ENCODE measurements at regions not wholly inside any gene's neighbourhood (a gene's known extent, or its start where the extent isn't known, plus 50 kb on each side); places are given as distances from the start of the nearest gene placed in this dataset.
"Not testable (repeated sequence)": the region's sequence is repeated elsewhere in the genome, so short reads cannot be mapped to it uniquely, and the experiment has no call there.

GRCh38 chr18:78790960-78791359 is 188.7 kb upstream of the SALL3 start:
- Histone ChIP-seq H3K27ac (ENCODE audit: low read depth, low read length) (no peak overlapping the region), H3K36me3 (ENCODE audit: control insufficient read depth, insufficient read depth, low read length) (no peaks in the 10 kb centered on the region), H3K4me1 (ENCODE audit: control insufficient read depth, insufficient read depth, low read length) (no peaks in the 10 kb centered on the region), H3K4me3 (ENCODE audit: low read length) (no peak overlapping the region), H3K9ac (ENCODE audit: low read length) (no peak overlapping the region), H3K27me3 (ENCODE audit: control insufficient read depth, insufficient read depth, low read length) (no peaks in the 10 kb centered on the region)

GRCh38 chr18:78792094-78792493 is 187.5 kb upstream of the SALL3 start:
- H3K27me3 ChIP-seq (ENCODE audit: control insufficient read depth, insufficient read depth, low read length), result no peaks in the 10 kb centered on the region
- no peak overlapping the region for H3K4me3 ChIP-seq (ENCODE audit: low read length)
- no peaks in the 10 kb centered on the region for H3K36me3 ChIP-seq (ENCODE audit: control insufficient read depth, insufficient read depth, low read length)
- H3K9ac ChIP-seq (ENCODE audit: low read length), result no peak overlapping the region
- no peak overlapping the region for H3K27ac ChIP-seq (ENCODE audit: low read depth, low read length)
- H3K4me1 ChIP-seq (ENCODE audit: control insufficient read depth, insufficient read depth, low read length), result no peaks in the 10 kb centered on the region

GRCh38 chr18:78792736-78793135 is 186.9 kb upstream of the SALL3 start:
- Histone ChIP-seq H3K36me3 (ENCODE audit: control insufficient read depth, insufficient read depth, low read length) (no peaks in the 10 kb centered on the region), H3K27ac (ENCODE audit: low read depth, low read length) (no peak overlapping the region), H3K4me3 (ENCODE audit: low read length) (no peak overlapping the region), H3K9ac (ENCODE audit: low read length) (no peak overlapping the region), H3K27me3 (ENCODE audit: control insufficient read depth, insufficient read depth, low read length) (no peaks in the 10 kb centered on the region), H3K4me1 (ENCODE audit: control insufficient read depth, insufficient read depth, low read length) (no peaks in the 10 kb centered on the region)

- Histone ChIP-seq H3K9ac (ENCODE audit: low read length) (no peak overlapping the region), H3K4me3 (ENCODE audit: low read length) (no peak overlapping the region), H3K27ac (ENCODE audit: low read depth, low read length) (no peak overlapping the region), H3K36me3 (ENCODE audit: control insufficient read depth, insufficient read depth, low read length) (no peaks in the 10 kb centered on the region), H3K4me1 (ENCODE audit: control insufficient read depth, insufficient read depth, low read length) (no peaks in the 10 kb centered on the region), H3K27me3 (ENCODE audit: control insufficient read depth, insufficient read depth, low read length) (no peaks in the 10 kb centered on the region)
Observed at GRCh38 chr18:78793313-78794070, 186.1 kb upstream of the SALL3 start.

- Histone ChIP-seq H3K4me1 (ENCODE audit: control insufficient read depth, insufficient read depth, low read length) (no peaks in the 10 kb centered on the region), H3K4me3 (ENCODE audit: low read length) (no peak overlapping the region), H3K36me3 (ENCODE audit: control insufficient read depth, insufficient read depth, low read length) (no peaks in the 10 kb centered on the region), H3K9ac (ENCODE audit: low read length) (no peak overlapping the region), H3K27ac (ENCODE audit: low read depth, low read length) (no peak overlapping the region), H3K27me3 (ENCODE audit: control insufficient read depth, insufficient read depth, low read length) (no peaks in the 10 kb centered on the region)
Observed at GRCh38 chr18:78794071-78794430, 185.6 kb upstream of the SALL3 start.

GRCh38 chr18:78796693-78797455 is 182.7 kb upstream of the SALL3 start:
- no peak overlapping the region for H3K27ac ChIP-seq (ENCODE audit: low read depth, low read length)
- H3K9ac ChIP-seq (ENCODE audit: low read length), result no peak overlapping the region
- H3K4me1 ChIP-seq (ENCODE audit: control insufficient read depth, insufficient read depth, low read length), result no peaks in the 10 kb centered on the region
- no peak overlapping the region for H3K4me3 ChIP-seq (ENCODE audit: low read length)
- H3K27me3 ChIP-seq (ENCODE audit: control insufficient read depth, insufficient read depth, low read length), result no peaks in the 10 kb centered on the region
- no peaks in the 10 kb centered on the region for H3K36me3 ChIP-seq (ENCODE audit: control insufficient read depth, insufficient read depth, low read length)

- H3K9ac ChIP-seq (ENCODE audit: low read length), result no peak overlapping the region
- no peaks in the 10 kb centered on the region for H3K27me3 ChIP-seq (ENCODE audit: control insufficient read depth, insufficient read depth, low read length)
- H3K4me3 ChIP-seq (ENCODE audit: low read length), result no peak overlapping the region
- no peak overlapping the region for H3K27ac ChIP-seq (ENCODE audit: low read depth, low read length)
- H3K4me1 ChIP-seq (ENCODE audit: control insufficient read depth, insufficient read depth, low read length), result no peaks in the 10 kb centered on the region
- H3K36me3 ChIP-seq (ENCODE audit: control insufficient read depth, insufficient read depth, low read length), result no peaks in the 10 kb centered on the region
Observed at GRCh38 chr18:78797499-78797898, 182.1 kb upstream of the SALL3 start.

- H3K27me3 ChIP-seq (ENCODE audit: control insufficient read depth, insufficient read depth, low read length), result no peaks in the 10 kb centered on the region
Observed at GRCh38 chr18:78798402-78799175, 181.0 kb upstream of the SALL3 start.

GRCh38 chr18:78799382-78800089 is 180.1 kb upstream of the SALL3 start:
- Histone ChIP-seq H3K36me3 (ENCODE audit: control insufficient read depth, insufficient read depth, low read length) (no peaks in the 10 kb centered on the region), H3K9ac (ENCODE audit: low read length) (no peak overlapping the region), H3K4me1 (ENCODE audit: control insufficient read depth, insufficient read depth, low read length) (no peaks in the 10 kb centered on the region), H3K4me3 (ENCODE audit: low read length) (no peak overlapping the region), H3K27me3 (ENCODE audit: control insufficient read depth, insufficient read depth, low read length) (no peaks in the 10 kb centered on the region), H3K27ac (ENCODE audit: low read depth, low read length) (no peak overlapping the region)

More at GRCh38 chr18:78798402-78799175, 181.0 kb upstream of the SALL3 start:
- H3K36me3 ChIP-seq (ENCODE audit: control insufficient read depth, insufficient read depth, low read length), result no peaks in the 10 kb centered on the region
- no peak overlapping the region for H3K27ac ChIP-seq (ENCODE audit: low read depth, low read length)
- no peak overlapping the region for H3K4me3 ChIP-seq (ENCODE audit: low read length)
- no peak overlapping the region for H3K9ac ChIP-seq (ENCODE audit: low read length)
- H3K4me1 ChIP-seq (ENCODE audit: control insufficient read depth, insufficient read depth, low read length), result no peaks in the 10 kb centered on the region

GRCh38 chr18:78800102-78800851 is 179.3 kb upstream of the SALL3 start:
- H3K27ac ChIP-seq (ENCODE audit: low read depth, low read length); H3K9ac ChIP-seq (ENCODE audit: low read length); H3K27me3 ChIP-seq (ENCODE audit: control insufficient read depth, insufficient read depth, low read length); H3K36me3 ChIP-seq (ENCODE audit: control insufficient read depth, insufficient read depth, low read length); H3K4me1 ChIP-seq (ENCODE audit: control insufficient read depth, insufficient read depth, low read length); H3K4me3 ChIP-seq (ENCODE audit: low read length): not testable (repeated sequence)

- Histone ChIP-seq H3K27ac (ENCODE audit: low read depth, low read length) (no peak overlapping the region), H3K4me1 (ENCODE audit: control insufficient read depth, insufficient read depth, low read length) (no peaks in the 10 kb centered on the region), H3K36me3 (ENCODE audit: control insufficient read depth, insufficient read depth, low read length) (no peaks in the 10 kb centered on the region), H3K4me3 (ENCODE audit: low read length) (no peak overlapping the region), H3K9ac (ENCODE audit: low read length) (no peak overlapping the region), H3K27me3 (ENCODE audit: control insufficient read depth, insufficient read depth, low read length) (no peaks in the 10 kb centered on the region)
Observed at GRCh38 chr18:78801011-78801410, 178.6 kb upstream of the SALL3 start.
